ENCODE measurements at regions not wholly inside any gene's neighbourhood (a gene's known extent, or its start where the extent isn't known, plus 50 kb on each side); places are given as distances from the start of the nearest gene placed in this dataset.

- in situ Hi-C loops (cut with HindIII; ENCODE audit: extremely low pct_ligation_motif_present, low pct_unique_long_range_greater_than_20kb) (no loop called here), intact Hi-C loops (cut with micrococcal nuclease; ENCODE audit: unreplicated experiment) (no loop called here)
- H2AFZ ChIP-seq (ENCODE audit: low read length): no peak overlapping the region
- ChIA-PET POLR2A (no interaction called here), CTCF (ENCODE audit: low intra/inter-chr PET ratio, low total read pairs) (no interaction called here)
- H3K9ac ChIP-seq (ENCODE audit: insufficient read depth, low read depth, low read length): no peak overlapping the region
- FAIRE-seq (no peak), ATAC-seq (no peak), DNase-seq (ENCODE audit: low spot score) (no peak)
- no TSS peak for BruUV-seq (replicated peaks)
- H3K4me1 ChIP-seq (ENCODE audit: insufficient read depth, low read length): peaks cover 1% of the 10 kb centered on the region
- no peak overlapping the region for H3K4me3 ChIP-seq (replicated peaks in 1 of 3; ENCODE audit: insufficient read depth in 1 of 3, low read depth in 2 of 3, low read length in 3 of 3)
- H3K4me2 ChIP-seq (ENCODE audit: low read depth, low read length): no peak overlapping the region
- WGBS (ENCODE audit: low lambda C conversion rate): 78% methylated on average over 4 of the region's 4 CpGs
- no peaks in the 10 kb centered on the region for H4K20me1 ChIP-seq (ENCODE audit: insufficient read depth, low read length)
- TF ChIP-seq NFKB2 (CRISPR knock-in tag; IDR thresholded peaks at IDR 0.05; ENCODE audit: borderline replicate concordance) (no peak), ZBTB8A (CRISPR knock-in tag; IDR thresholded peaks at IDR 0.05; ENCODE audit: borderline replicate concordance, low read depth) (no peak), MAFK (conservative IDR thresholded peaks at IDR 0.05 in 1 of 2, IDR thresholded peaks at IDR 0.05 in 1 of 2; ENCODE audit: low read length in 2 of 2) (peak in 1 of 2 experiments; percentile 60; a peak in 1 of 4 replicates), ZNF543 (CRISPR knock-in tag; IDR thresholded peaks at IDR 0.05) (no peak), MAFF (IDR thresholded peaks at IDR 0.05; ENCODE audit: low read depth, low read length) (0 out of 2 replicates have a peak, but pooled peaks have one; percentile 23)
- TF ChIP-seq, protein P1, sequence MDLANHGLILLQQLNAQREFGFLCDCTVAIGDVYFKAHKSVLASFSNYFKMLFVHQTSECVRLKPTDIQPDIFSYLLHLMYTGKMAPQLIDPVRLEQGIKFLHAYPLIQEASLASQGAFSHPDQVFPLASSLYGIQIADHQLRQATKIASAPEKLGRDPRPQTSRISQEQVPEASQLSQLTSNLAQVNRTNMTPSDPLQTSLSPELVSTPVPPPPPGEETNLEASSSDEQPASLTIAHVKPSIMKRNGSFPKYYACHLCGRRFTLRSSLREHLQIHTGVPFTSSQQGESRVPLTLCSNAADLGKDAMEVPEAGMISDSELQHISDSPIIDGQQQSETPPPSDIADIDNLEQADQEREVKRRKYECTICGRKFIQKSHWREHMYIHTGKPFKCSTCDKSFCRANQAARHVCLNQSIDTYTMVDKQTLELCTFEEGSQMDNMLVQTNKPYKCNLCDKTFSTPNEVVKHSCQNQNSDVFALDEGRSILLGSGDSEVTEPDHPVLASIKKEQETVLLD (CRISPR knock-in tag; IDR thresholded peaks at IDR 0.05; ENCODE audit: low read depth): no peak
- no peaks in the 10 kb centered on the region for H3K79me2 ChIP-seq (ENCODE audit: insufficient read depth, low read length)
- no peaks in the 10 kb centered on the region for H3K9me3 ChIP-seq (ENCODE audit: low read length)
- no peaks in the 10 kb centered on the region for H3K36me3 ChIP-seq (replicated peaks in 1 of 2; ENCODE audit: control insufficient read depth in 1 of 2, insufficient read depth in 2 of 2, low read length in 2 of 2)
- H3K27me3 ChIP-seq (ENCODE audit: control insufficient read depth in 1 of 2, insufficient read depth in 2 of 2, low read length in 2 of 2): no peaks in the 10 kb centered on the region; a peak in 1 of 5 replicates
- H3K27ac ChIP-seq (ENCODE audit: extremely low read length, insufficient read depth, low read length): no peak overlapping the region
Observed at GRCh38 chr5:135279328-135279727, 119.7 kb downstream of the MACROH2A1 start.

- ATAC-seq: no peak
- H3K4me1 ChIP-seq (ENCODE audit: insufficient read depth, low read length): peaks cover 25% of the 10 kb centered on the region
- H3K9ac ChIP-seq (ENCODE audit: insufficient read depth, low read depth, low read length): no peak overlapping the region
- H3K27ac ChIP-seq (ENCODE audit: extremely low read length, insufficient read depth, low read length): no peak overlapping the region
- no peak overlapping the region for H3K4me3 ChIP-seq (replicated peaks in 1 of 3; ENCODE audit: insufficient read depth in 1 of 3, low read depth in 2 of 3, low read length in 3 of 3)
- ChIA-PET POLR2A (interaction anchor here (0.8 kb wide), 1 partner anchor 9 kb away, joined by 3 read pairs; no protein-coding TSS in a partner anchor), CTCF (ENCODE audit: low intra/inter-chr PET ratio, low total read pairs) (no interaction called here)
- no peak overlapping the region for H2AFZ ChIP-seq (ENCODE audit: low read length)
- DNase-seq (ENCODE audit: low spot score): no peak
- no peak overlapping the region for H3K4me2 ChIP-seq (ENCODE audit: low read depth, low read length)
- 78% methylated on average over 5 of the region's 6 CpGs for WGBS (ENCODE audit: low lambda C conversion rate)
- no peaks in the 10 kb centered on the region for H3K79me2 ChIP-seq (ENCODE audit: insufficient read depth, low read length)
- in situ Hi-C loops (cut with HindIII; ENCODE audit: extremely low pct_ligation_motif_present, low pct_unique_long_range_greater_than_20kb): no loop called here
- FAIRE-seq: no peak
- no peaks in the 10 kb centered on the region; a peak in 1 of 5 replicates for H3K27me3 ChIP-seq (ENCODE audit: control insufficient read depth in 1 of 2, insufficient read depth in 2 of 2, low read length in 2 of 2)
- no peaks in the 10 kb centered on the region for H3K36me3 ChIP-seq (replicated peaks in 1 of 2; ENCODE audit: control insufficient read depth in 1 of 2, insufficient read depth in 2 of 2, low read length in 2 of 2)
- no peaks in the 10 kb centered on the region for H3K9me3 ChIP-seq (ENCODE audit: low read length)
- H4K20me1 ChIP-seq (ENCODE audit: insufficient read depth, low read length): no peaks in the 10 kb centered on the region
- intact Hi-C loops (cut with micrococcal nuclease; ENCODE audit: unreplicated experiment): no loop called here
- TF ChIP-seq MXI1 (IDR thresholded peaks at IDR 0.05; ENCODE audit: borderline replicate concordance, low read depth, low read length) (no peak), EP300 (IDR thresholded peaks at IDR 0.05; ENCODE audit: low read depth in 2 of 2, low read length in 2 of 2) (no peak), EP300 (CRISPR knock-in tag; IDR thresholded peaks at IDR 0.05; ENCODE audit: borderline replicate concordance) (no peak), JUN (CRISPR knock-in tag; IDR thresholded peaks at IDR 0.05) (no peak), ZBTB8A (CRISPR knock-in tag; IDR thresholded peaks at IDR 0.05; ENCODE audit: borderline replicate concordance, low read depth) (no peak), ZNF18 (CRISPR knock-in tag; IDR thresholded peaks at IDR 0.05; ENCODE audit: insufficient replicate concordance) (no peak)
- TF ChIP-seq, protein P2, sequence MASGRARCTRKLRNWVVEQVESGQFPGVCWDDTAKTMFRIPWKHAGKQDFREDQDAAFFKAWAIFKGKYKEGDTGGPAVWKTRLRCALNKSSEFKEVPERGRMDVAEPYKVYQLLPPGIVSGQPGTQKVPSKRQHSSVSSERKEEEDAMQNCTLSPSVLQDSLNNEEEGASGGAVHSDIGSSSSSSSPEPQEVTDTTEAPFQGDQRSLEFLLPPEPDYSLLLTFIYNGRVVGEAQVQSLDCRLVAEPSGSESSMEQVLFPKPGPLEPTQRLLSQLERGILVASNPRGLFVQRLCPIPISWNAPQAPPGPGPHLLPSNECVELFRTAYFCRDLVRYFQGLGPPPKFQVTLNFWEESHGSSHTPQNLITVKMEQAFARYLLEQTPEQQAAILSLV (CRISPR knock-in tag; IDR thresholded peaks at IDR 0.05; ENCODE audit: borderline replicate concordance): no peak
- no TSS peak for BruUV-seq (replicated peaks)
Observed at GRCh38 chr5:135276151-135276550, 122.9 kb downstream of the MACROH2A1 start.

All from HepG2 (cell line).